ENCODE measurements at regions not wholly inside any gene's neighbourhood (a gene's known extent, or its start where the extent isn't known, plus 50 kb on each side); places are given as distances from the start of the nearest gene placed in this dataset.

- TF ChIP-seq, protein P1, sequence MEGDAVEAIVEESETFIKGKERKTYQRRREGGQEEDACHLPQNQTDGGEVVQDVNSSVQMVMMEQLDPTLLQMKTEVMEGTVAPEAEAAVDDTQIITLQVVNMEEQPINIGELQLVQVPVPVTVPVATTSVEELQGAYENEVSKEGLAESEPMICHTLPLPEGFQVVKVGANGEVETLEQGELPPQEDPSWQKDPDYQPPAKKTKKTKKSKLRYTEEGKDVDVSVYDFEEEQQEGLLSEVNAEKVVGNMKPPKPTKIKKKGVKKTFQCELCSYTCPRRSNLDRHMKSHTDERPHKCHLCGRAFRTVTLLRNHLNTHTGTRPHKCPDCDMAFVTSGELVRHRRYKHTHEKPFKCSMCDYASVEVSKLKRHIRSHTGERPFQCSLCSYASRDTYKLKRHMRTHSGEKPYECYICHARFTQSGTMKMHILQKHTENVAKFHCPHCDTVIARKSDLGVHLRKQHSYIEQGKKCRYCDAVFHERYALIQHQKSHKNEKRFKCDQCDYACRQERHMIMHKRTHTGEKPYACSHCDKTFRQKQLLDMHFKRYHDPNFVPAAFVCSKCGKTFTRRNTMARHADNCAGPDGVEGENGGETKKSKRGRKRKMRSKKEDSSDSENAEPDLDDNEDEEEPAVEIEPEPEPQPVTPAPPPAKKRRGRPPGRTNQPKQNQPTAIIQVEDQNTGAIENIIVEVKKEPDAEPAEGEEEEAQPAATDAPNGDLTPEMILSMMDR (IDR thresholded peaks at IDR 0.05; ENCODE audit: borderline replicate concordance, extremely low read depth, low read length, poor library complexity, severe bottlenecking): no peak
- no peak for TF ChIP-seq EZH2 (IDR thresholded peaks at IDR 0.05; ENCODE audit: borderline replicate concordance, low read depth, low read length, severe bottlenecking)
Measured at GRCh38 chr5:21126236-21126635, 1138.2 kb upstream of the CDH18 start.

Data from DND-41 (cell line).